AG09309 (cell line): ENCODE measurements at regions not wholly inside any gene's neighbourhood (a gene's known extent, or its start where the extent isn't known, plus 50 kb on each side); places are given as distances from the start of the nearest gene placed in this dataset.
"Not testable (repeated sequence)": the region's sequence is repeated elsewhere in the genome, so short reads cannot be mapped to it uniquely, and the experiment has no call there.

Experiments
- DNase-seq: peaks from one replicate; pipeline ENCODE4 v3.0.0-alpha.2; 2010; ENCODE audit warnings: low read depth
- H3K4me3 ChIP-seq: 2 replicates; pipeline ENCODE4 v1.5.1; 2011; ENCODE audit warnings: mild to moderate bottlenecking, low read depth, low read length, moderate library complexity; ENCODE audit not compliant: control insufficient read depth
- TF ChIP-seq, protein P1 (sequence below): IDR thresholded peaks from 2 replicates; pipeline ENCODE4 v1.5.1; 2011; ENCODE audit warnings: mild to moderate bottlenecking, low read depth, low read length, inconsistent platforms; ENCODE audit not compliant: insufficient read depth, control insufficient read depth; ENCODE audit errors: missing control alignments

DNA sequence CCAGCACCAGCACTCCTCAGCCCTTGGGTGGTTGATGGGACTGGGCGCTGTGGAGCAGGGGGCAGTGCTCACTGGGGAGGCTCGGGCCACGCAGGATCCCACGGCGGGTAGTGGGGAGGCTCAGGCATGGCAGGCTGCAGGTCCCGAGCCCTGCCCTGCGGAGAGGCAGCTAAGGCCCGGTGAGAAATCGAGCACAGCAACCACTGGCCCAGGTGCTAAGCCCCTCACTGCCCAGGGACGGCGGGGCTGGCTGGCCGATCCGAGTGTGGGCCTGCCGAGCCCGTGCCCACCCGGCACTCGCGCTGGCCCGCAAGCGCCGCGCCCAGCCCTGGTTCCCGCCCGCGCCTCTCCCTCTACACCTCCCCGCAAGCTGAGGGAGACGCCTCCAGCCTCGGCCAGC is 56.0 kb upstream of the ZNF195 start:
- TF ChIP-seq, protein P1, sequence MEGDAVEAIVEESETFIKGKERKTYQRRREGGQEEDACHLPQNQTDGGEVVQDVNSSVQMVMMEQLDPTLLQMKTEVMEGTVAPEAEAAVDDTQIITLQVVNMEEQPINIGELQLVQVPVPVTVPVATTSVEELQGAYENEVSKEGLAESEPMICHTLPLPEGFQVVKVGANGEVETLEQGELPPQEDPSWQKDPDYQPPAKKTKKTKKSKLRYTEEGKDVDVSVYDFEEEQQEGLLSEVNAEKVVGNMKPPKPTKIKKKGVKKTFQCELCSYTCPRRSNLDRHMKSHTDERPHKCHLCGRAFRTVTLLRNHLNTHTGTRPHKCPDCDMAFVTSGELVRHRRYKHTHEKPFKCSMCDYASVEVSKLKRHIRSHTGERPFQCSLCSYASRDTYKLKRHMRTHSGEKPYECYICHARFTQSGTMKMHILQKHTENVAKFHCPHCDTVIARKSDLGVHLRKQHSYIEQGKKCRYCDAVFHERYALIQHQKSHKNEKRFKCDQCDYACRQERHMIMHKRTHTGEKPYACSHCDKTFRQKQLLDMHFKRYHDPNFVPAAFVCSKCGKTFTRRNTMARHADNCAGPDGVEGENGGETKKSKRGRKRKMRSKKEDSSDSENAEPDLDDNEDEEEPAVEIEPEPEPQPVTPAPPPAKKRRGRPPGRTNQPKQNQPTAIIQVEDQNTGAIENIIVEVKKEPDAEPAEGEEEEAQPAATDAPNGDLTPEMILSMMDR, result no peak
- H3K4me3 ChIP-seq, result no peak overlapping the region
- DNase-seq, result no peak

DNA sequence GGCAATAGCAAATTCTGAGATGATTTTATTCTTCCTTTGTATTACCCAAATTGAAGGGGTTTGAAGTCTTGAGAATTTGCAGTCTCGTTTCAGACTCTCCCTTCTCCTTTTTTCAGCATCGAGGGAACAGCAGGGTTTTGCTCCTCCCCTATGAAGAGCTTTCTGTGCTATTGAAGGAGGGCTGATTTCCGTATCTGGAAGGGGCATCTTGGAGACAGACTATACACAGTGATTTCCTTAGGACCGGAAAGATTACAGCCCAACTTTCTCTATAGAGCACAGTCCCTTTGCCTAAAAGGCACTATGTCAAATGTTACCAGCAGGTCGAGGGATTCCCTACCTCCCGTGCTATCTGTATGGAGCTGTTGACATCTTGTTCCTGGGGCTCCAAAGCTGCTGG is 50.2 kb upstream of the ZNF195 start:
- H3K4me3 ChIP-seq, DNase-seq: not testable (repeated sequence)
